Spleen (tissue), 7 donors: ENCODE measurements at regions not wholly inside any gene's neighbourhood (a gene's known extent, or its start where the extent isn't known, plus 50 kb on each side); places are given as distances from the start of the nearest gene placed in this dataset.

ENCODE experiments used
- CTCF ChIP-seq, 11 experiments: fragments of 200-600 bp in 7 of 11; fragments of 450-650 bp in 4 of 11; sonication (generic) in 4 of 11; IDR thresholded peaks in 8 of 11; conservative IDR thresholded peaks in 3 of 11; 1 replicate in 7 of 11; 2 replicates in 4 of 11; pipeline versions ENCODE4 v1.4.0 to v1.8.0; 2016 to 2021; ENCODE audit warnings: antibody characterized with exemption in 11 of 11, inconsistent platforms in 4 of 11, mild to moderate bottlenecking in 1 of 11
- POLR2A ChIP-seq, 3 donors: fragments of 450-650 bp; IDR thresholded peaks; one replicate each; pipeline ENCODE4 v1.5.1; 2017; ENCODE audit warnings: antibody characterized with exemption in 3 of 3, mild to moderate bottlenecking in 1 of 3
- POLR2AphosphoS5 ChIP-seq, 3 donors: sonication (generic); formaldehyde crosslinking; IDR thresholded peaks; one replicate each; pipeline ENCODE4 v1.5.1; 2017; ENCODE audit warnings: antibody characterized with exemption in 3 of 3
- donor health status: DM: no; HTN: no; CAD: no; lungs with moderate emphysema.
- donor health status: DM: no; HTN: no; CAD: no.
- donor health status: DM: no; HTN: no; CAD: no.

GRCh38 chr6:140830666-140831065, 1302.1 kb upstream of the GJE1 start:
- no peak for TF ChIP-seq CTCF (IDR thresholded peaks at IDR 0.05 in 8 of 11, conservative IDR thresholded peaks at IDR 0.05 in 3 of 11)
- no peak for TF ChIP-seq POLR2A (IDR thresholded peaks at IDR 0.05)
- no peak for TF ChIP-seq POLR2AphosphoS5 (IDR thresholded peaks at IDR 0.05)
